ENCODE measurements at regions not wholly inside any gene's neighbourhood (a gene's known extent, or its start where the extent isn't known, plus 50 kb on each side); places are given as distances from the start of the nearest gene placed in this dataset.

DNA sequence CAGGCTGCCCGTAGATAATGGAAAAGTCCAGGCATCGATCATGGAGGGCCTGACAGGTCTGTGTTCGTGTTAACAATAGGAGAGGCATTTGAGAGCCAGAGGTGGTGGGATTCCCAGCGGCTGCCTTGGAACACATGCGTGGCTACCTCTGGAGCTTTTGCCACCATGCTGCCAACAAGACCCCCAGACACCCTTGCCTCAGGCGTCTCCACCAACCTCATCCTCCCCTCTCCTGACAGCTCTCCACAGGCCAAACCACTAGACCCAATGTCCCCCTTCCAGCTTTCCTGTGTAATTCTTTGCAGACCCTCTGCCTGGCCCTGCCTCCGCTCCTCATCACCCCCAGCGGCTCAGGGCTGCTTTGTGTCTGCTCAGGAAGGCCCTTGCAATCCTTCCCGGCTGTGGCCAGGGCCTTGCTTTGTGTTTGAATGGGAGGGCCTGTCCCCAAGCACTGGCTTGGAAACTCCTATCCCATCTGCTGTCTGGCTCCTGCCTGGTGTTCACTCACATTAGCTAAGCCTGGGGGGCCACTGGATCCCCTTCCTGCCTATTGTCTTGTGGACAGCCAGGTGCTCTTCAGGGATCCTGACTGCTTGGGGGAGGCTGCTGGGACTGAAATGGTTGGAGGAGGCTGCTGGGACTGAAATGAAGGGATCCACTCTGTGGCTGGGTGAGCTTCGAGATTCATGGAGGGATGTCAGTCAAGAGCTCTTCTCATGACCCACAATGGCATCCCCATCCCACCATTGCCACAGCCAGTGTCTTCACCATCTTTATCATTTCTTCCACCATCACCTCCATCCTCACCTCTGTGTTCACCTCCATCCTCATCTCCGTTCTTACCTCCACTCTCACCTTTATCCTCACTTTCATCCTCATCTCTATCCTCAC, 60.8 kb upstream of the ELN start:
- TF ChIP-seq EZH2 (optimal IDR thresholded peaks at IDR 0.05; ENCODE audit: low read depth, low read length) = no peak
- TF ChIP-seq, protein P1, sequence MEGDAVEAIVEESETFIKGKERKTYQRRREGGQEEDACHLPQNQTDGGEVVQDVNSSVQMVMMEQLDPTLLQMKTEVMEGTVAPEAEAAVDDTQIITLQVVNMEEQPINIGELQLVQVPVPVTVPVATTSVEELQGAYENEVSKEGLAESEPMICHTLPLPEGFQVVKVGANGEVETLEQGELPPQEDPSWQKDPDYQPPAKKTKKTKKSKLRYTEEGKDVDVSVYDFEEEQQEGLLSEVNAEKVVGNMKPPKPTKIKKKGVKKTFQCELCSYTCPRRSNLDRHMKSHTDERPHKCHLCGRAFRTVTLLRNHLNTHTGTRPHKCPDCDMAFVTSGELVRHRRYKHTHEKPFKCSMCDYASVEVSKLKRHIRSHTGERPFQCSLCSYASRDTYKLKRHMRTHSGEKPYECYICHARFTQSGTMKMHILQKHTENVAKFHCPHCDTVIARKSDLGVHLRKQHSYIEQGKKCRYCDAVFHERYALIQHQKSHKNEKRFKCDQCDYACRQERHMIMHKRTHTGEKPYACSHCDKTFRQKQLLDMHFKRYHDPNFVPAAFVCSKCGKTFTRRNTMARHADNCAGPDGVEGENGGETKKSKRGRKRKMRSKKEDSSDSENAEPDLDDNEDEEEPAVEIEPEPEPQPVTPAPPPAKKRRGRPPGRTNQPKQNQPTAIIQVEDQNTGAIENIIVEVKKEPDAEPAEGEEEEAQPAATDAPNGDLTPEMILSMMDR (IDR thresholded peaks at IDR 0.05; ENCODE audit: low read length) = no peak
- no peak for TF ChIP-seq EZH2phosphoT487 (IDR thresholded peaks at IDR 0.05; ENCODE audit: low read length)

Data from MM.1S (cell line).